ENCODE measurements at regions not wholly inside any gene's neighbourhood (a gene's known extent, or its start where the extent isn't known, plus 50 kb on each side); places are given as distances from the start of the nearest gene placed in this dataset.
"Not testable (repeated sequence)": the region's sequence is repeated elsewhere in the genome, so short reads cannot be mapped to it uniquely, and the experiment has no call there.

DNA sequence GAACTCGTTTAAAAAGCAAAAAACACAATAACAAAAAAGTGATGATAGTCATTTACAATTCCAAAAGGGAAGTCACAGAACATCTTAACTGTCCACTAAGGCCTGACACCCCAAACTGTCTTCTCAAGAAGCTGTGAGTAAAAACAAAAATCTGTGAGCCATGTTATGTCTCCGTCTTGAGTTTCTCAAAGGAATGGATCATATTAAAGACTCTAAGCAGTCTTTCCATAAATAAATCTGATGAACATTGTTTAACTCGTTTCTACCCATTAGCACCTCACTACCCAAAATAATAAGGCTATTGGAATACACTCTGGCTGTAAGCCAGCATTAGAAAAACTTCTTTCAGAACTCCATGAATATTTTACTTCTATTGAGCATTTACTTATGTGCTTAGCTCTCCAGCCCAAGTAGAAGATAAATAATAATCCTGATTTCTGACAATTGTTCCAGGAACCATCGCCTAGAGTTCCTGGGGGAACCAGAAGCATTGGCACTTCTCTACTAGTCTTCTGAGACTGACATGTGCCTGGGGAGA is 396.0 kb downstream of the STK39 start:
- no peak for DNase-seq (ENCODE audit: extremely low read depth in 1 of 11, low read depth in 9 of 11, low spot score in 4 of 11)

DNA sequence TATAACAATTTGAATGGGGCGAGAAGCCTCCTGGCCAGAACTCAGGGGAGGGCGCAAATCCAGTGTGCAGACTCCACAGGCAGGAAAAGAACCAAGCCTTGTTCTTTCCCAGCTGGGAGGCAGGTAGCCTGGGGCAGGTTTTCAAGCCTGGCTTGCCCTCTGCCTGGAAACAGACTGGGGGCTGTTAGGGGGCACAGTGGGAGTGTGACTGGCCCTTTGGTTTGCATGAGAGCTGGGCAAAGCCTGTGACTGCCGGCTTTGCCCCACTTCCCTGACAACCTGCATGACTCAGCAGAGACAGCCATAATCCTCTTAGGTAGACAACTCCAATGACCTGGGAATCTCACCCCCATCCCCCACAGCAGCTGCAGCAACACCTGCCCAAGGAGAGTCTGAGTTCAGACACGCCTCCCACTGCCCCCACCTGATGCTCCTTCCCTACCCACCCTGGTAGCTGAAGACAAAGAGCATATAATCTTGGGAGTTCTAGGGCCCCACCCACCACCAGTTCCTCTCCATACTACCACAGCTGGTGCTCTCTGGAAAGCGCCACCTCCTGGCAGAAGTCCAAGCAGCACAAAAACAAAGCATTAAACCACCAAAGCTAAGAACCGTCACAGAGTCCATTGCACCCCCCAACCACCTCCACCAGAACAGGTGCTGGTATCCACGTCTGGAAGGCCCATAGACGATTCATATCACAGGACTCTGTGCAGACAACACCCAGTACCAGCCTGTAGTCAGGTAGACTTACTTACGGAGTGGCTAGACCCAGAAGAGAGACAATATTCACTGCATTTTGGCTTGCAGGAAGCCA is 402.5 kb downstream of the STK39 start:
- no peak for DNase-seq (ENCODE audit: extremely low read depth in 1 of 11, low read depth in 9 of 11, low spot score in 4 of 11)

DNA sequence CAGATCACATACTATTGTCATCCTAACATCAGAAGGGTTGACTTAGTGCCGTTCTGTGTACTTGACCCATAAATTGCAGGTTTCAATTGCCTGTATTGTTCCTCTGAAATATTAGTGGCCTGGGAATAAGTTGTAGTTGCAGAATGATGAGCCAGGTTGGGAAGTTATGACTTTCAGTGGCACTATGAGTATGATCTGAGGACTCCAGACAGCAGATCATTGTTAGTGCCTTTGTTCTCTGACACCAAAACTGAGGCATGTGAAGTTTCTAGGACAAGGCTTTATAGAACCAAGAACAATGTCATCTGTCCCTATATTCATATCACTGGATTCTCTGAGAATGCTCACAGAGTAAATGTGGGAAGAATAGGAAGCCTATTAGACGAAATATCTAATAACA is 403.7 kb downstream of the STK39 start:
- DNase-seq (ENCODE audit: extremely low read depth in 1 of 11, low read depth in 9 of 11, low spot score in 4 of 11), result no peak

DNA sequence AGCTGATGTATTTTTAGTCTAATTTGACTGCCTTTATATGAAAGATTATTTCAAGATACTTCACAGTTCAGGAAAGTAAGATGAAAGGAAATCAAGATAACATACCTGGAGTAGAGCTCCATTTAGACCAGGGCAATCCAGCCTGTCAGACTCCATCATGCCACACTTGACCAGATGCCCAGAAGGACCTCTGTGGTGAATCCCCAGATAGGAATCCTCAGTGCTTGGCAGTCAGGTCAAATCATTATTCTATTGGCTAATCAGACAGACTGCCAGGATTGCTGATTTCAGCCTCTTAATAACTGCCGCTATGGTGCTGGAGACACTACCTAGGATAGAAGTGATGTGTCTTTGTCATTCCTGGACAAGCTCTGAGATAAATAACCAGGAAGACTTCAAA is 404.2 kb downstream of the STK39 start:
- DNase-seq (ENCODE audit: extremely low read depth in 1 of 11, low read depth in 9 of 11, low spot score in 4 of 11), result no peak

DNA sequence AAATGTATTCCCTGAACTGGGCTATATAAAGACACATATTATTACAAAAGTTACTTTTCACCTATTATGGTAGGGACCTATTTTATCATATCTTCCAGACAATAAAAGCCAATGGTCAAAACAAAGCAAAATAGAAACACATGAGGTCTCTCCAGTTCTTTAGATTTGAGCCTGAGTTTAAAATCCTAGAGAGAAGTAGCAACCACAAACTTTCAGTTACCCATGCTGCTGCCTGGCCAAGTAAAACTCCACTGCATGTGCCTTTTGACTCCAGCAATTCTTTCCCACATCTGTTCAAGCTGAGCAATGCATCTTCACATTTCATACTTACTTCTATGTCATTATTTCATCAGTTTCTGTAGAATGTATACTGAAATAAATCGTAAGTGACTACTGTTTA is 405.3 kb downstream of the STK39 start:
- DNase-seq (ENCODE audit: extremely low read depth in 1 of 11, low read depth in 9 of 11, low spot score in 4 of 11), result no peak

DNA sequence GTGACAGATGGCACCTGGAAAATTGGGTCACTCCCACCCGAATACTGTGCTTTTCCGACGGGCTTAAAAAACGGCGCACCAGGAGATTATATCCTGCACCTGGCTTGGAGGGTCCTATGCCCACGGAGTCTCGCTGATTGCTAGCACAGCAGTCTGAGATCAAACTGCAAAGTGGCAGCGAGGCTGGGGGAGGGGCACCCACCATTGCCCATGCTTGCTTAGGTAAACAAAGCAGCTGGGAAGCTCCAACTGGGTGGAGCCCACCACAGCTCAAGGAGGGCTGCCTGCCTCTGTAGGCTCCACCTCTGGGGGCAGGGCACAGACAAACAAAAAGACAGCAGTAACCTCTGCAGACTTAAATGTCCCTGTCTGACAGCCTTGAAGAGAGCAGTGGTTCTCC is 412.1 kb downstream of the STK39 start:
- not testable (repeated sequence) for DNase-seq (ENCODE audit: extremely low read depth in 1 of 11, low read depth in 9 of 11, low spot score in 4 of 11)

DNA sequence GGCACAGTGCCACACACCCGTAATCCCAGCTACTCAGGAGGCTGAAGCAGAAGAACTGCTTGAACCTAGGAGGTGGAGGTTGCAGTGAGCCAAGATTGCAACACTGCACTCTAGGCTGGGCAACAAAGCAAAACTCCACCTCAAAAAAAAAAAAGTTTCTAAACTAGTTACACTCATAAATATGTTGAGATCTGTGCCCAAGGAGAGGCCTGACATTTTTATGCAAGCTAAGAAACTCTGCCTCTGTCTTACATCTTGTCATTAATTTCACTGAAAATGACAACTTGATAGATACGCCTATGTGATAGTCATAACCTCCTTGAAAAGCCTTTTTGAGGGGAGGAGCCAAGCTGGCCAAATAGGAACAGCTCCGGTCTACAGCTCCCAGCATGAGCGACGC is 412.7 kb downstream of the STK39 start:
- DNase-seq (ENCODE audit: extremely low read depth in 1 of 11, low read depth in 9 of 11, low spot score in 4 of 11), result no peak

DNA sequence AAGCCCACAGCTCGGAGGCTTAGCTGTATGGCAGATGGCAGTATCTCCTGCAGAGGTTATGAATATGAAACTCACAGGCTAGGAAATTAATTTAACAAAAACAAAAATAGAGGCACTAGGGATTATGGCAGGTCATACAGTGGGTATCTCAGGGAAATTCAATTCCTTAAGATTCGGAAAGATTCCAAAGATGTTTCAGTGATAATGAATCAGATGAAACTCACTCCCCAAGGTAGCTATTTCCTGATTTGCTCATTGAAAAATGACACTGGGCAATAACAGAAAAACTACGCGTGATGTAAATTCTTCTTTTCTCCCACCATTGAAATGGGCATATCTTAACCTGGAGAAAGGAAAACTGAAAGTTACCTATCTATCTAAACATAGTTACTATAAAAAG is 414.1 kb downstream of the STK39 start:
- no peak for DNase-seq (ENCODE audit: extremely low read depth in 1 of 11, low read depth in 9 of 11, low spot score in 4 of 11)

DNA sequence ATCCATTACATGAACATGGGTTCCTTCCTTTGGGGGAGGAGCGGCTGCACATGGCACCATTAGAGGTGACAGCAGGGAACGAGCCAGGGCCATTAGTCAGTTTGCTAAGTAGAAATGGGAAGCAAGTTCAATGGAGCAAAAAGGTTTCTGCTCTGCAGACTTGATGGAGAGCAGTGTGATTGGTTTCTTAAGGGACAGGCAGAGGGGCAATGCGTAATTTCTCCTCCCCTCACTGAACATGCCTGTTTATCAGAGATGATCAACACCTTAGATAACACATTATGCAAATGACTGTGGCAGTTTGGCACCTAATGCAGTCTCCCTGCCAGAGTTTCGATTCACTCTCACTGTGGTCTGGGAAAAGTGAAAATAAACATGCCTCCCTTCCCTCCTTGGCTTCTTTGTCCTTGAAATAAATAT is 414.5 kb downstream of the STK39 start:
- no peak for DNase-seq (ENCODE audit: extremely low read depth in 1 of 11, low read depth in 9 of 11, low spot score in 4 of 11)

DNA sequence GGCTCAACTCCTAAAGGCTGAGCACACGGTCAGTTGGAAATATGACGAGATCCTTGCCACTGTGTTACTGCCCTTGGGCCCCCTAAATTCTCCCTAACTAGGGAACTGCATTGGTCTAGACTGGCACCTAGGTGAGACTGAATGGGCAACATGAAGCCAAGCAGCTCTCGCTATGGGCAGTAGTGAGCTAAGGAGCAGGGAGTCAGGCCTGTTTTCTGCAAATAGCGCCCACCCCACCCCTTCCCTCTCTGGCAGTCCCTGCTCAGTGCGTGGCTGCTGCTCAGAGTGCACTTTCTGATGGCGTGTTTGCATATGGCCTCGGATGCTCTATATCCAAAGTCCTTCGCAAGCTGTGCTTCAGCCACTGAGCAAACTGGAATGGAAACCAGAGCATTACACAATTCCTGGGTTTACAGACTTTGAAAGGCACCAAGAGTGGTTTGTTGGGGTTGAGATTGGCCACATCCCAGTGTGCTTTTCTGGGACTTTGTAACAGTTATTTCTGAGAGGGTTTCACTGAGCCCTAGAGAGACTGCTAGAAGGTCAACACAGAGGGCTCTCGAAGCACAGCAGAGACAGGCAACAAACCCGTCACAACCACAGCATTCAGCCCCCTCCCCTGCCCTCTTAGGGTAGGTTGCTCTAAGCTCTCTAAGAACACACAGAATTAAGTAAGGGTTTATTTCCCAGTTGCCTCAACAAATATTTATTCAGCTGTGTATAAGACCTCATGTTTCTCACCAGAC is 419.9 kb downstream of the STK39 start:
- no peak for DNase-seq (ENCODE audit: extremely low read depth in 1 of 11, low read depth in 9 of 11, low spot score in 4 of 11)

DNA sequence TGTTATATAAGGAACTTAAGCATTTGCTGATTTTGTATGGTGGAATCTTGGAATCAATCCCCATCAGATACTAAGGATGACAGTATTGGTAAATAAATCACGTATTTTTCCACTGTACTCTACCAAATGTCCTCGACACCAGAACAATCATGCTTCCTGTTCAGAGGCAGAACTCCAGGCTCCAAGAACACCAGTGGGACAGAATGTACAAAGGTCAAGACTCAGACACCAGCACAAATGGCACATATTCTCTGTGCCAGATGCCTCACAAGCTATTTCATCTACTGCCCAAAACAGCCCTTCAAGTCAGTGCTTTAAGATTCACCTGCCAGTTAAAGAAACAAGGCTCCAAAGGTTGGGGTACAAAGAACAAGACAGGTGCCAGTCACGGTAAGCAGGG is 420.5 kb downstream of the STK39 start:
- DNase-seq (ENCODE audit: extremely low read depth in 1 of 11, low read depth in 9 of 11, low spot score in 4 of 11), result no peak

DNA sequence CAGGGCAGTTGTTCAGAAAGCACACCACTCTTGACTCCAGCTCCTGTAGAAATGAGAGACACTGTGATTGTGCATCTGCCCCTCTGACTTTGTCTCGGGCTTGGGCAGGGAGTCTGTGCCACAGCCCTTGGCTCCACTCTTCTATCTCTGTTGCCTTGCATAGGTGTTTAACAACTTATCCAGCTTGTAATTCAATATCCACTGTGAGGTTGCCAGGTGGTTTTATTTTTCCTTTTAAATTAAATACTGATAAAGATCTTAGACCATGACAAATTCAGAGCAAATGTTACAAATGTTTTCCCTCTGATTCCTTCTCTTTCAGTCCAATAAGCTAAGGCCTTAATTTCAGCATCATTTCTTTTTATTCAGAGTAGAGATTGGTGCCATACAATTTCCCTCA is 421.7 kb downstream of the STK39 start:
- DNase-seq (ENCODE audit: extremely low read depth in 1 of 11, low read depth in 9 of 11, low spot score in 4 of 11), result no peak

DNA sequence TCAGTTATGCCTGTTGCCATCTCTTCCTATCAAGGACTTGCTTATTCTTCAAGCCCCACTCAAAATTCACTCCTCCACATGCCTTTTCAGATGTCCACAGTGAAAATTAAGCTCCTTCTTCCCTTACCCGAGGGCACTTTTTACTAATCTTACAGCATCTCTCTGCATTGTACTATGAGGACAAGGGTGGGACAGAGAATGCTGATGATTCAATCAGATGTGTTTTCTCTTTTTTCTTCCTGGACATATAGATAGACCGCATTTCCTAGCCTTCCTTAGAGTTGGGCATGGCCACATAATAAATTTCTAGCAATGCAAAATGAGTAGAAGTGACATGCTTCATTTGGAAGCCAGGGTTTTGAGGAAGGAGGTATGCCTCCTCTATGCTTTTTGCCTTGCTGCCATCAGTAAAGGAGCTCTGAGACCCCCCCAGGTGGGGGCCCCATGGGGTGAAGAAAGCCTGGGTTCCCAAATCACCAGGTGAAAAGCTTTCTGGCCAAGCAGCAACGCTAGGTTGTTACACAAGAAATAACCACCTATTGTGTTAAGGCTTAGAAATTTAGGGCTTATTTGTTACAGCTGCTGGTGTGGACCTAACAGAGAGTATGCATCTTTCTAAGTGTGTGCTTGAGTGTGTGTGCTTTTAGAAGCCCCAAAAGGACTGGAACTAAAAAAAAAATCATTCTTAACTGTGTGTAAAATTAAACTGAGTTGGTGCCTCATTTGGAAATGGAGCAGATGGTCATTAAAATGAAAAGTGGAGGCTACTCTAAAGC is 424.5 kb downstream of the STK39 start:
- DNase-seq (ENCODE audit: extremely low read depth in 1 of 11, low read depth in 9 of 11, low spot score in 4 of 11), result no peak

DNA sequence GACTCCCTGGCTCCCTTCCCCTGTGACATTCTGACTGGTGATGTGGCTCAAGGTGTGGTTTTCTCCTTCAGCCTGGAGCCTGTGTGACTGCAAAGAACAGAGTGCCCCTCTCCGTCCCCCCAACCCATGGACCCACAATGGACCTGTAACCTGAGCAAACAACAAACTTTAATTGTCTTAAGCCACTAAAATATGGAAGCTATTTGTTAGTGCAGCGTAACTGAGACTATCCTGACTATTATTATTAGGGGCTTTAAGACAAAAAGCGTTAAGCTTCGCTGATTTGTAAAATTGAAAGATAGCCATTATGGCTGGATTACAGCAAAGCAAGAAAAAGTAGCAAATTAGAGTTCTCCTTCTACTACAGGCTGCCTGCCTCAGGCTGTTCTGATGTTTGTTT is 426.9 kb downstream of the STK39 start:
- no peak for DNase-seq (ENCODE audit: extremely low read depth in 1 of 11, low read depth in 9 of 11, low spot score in 4 of 11)

DNA sequence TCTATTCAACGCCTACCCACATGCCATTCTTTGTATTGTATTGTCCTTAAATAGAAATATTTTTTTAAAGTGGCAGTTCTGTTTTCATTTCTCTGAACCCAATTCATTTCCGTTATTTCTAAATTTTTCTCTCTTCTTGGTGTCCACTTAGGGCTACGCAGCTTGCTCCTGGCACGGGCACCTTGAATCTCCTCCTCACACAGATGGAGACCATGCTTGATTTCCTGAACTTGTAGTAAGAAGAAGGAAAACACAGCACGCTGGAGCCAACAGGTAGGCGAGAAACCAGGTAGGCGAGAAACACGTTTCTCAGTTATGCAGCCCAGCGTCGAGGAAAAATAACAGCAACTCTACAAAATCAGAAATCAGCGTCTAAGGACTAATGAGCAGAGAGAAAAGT is 428.9 kb downstream of the STK39 start:
- no peak for DNase-seq (ENCODE audit: extremely low read depth in 1 of 11, low read depth in 9 of 11, low spot score in 4 of 11)

DNA sequence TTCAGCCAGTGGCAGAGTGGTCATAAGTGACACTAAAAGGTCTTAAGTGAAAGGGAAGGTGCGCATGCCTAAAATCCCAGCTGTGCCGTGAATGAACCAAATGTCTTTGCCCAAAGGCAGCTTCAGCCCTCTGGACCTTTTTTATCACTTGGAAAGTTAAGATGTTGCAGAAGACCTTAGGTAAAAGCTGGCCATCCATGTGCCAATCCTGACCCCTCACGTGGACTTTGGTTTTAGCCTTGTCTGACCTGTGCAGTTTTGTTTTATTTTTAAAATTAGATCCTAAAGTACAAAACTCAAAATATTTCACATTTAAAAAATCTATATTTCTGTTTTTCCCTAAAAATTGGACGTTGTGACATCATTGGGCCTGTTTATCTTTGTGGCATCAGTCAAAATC is 429.5 kb downstream of the STK39 start:
- no peak for DNase-seq (ENCODE audit: extremely low read depth in 1 of 11, low read depth in 9 of 11, low spot score in 4 of 11)

DNA sequence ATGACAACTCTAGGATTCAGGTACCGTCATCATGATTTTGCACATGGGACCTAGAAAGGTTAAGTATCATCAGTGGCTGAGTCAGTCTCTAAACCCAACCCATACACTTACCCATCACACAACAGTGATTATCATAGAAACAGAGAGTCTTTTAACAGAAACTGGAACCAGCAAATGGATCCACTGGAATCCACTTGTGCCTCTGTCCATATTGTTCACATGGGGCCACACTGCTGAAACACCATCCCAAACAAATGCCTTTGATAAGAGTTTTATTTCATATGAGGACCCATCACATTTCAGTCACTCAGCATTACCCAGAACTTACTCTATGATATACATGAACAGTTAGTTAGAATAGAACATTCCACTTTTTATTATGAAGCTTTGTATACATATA is 430.0 kb downstream of the STK39 start:
- DNase-seq (ENCODE audit: extremely low read depth in 1 of 11, low read depth in 9 of 11, low spot score in 4 of 11), result no peak

DNA sequence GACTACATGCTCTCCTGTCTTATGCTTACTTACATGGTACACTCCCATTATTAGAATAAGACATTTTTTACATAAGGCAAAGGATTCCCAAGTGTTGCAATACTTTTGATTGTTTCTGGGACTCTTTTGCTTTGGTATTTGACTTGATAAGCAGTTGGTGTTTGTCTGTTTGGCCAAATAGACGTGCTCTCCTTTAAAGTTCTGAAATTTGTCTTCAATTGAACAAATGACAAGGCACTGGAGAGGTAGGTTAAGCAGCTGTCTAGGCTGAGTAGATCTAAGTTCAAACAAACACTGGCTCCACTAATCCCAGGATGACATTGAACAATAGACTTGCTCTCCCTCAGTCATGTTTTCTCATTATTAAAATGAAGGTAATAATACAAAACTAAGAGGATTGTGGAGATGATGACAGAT is 430.5 kb downstream of the STK39 start:
- no peak for DNase-seq (ENCODE audit: extremely low read depth in 1 of 11, low read depth in 9 of 11, low spot score in 4 of 11)

DNA sequence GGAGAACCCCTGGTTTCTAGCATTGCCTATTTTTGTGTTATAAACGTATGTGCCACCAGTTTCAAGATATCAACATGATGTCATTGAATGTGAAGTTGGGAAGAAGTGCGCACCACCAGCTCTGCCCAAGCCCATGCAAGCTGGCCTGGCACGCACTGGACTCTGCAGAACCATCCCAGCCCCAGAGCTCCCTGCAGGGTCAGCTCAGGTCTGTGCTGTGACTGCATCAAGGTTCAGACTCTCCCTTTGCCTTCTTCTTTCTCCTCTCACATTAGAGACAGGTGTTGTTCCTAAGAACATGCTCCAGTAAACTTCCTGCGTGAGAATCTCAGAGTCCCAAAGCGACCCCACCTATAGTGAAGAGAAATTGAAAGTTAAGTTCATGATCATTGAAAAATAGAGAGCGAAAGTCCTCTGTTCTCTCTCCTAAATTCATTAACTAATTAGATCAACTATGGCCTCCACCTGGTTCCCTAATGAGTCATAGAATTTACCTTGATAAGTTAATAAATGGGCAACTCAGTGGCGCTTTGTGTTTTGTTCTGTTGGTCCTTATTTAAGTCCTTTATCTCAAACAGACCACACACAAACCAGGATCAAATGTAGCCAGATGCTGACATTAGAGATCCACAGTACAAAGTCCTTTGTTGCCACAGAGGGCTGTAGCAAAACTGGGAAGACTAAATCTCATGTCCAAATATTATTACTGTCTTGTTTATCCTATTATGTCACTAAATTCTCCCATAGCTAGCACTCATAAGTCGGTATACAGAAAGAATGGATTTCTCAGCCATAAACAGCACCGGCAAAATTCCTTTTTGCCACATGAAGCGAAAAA is 432.3 kb downstream of the STK39 start:
- DNase-seq (ENCODE audit: extremely low read depth in 1 of 11, low read depth in 9 of 11, low spot score in 4 of 11), result no peak
